Vagina (tissue), 2 donors: ENCODE measurements at regions not wholly inside any gene's neighbourhood (a gene's known extent, or its start where the extent isn't known, plus 50 kb on each side); places are given as distances from the start of the nearest gene placed in this dataset.

Source experiments
- DNase-seq, 2 donors: peaks; one replicate each; pipeline ENCODE4 v3.0.0-alpha.2; 2017; ENCODE audit errors: extremely low spot score in 2 of 2
- H3K27ac ChIP-seq: fragments of 200-600 bp; sonication (generic); one replicate; pipeline ENCODE4 v1.5.1; 2019
- H3K27me3 ChIP-seq: fragments of 200-600 bp; sonication (generic); one replicate; pipeline ENCODE4 v1.5.1; 2019
- H3K36me3 ChIP-seq, 2 donors: fragments of 200-600 bp; sonication (generic); one replicate each; pipeline ENCODE4 v1.5.1; 2017 to 2019
- H3K4me1 ChIP-seq: fragments of 200-600 bp; sonication (generic); one replicate; pipeline ENCODE4 v1.5.1; 2019
- H3K4me3 ChIP-seq, 2 donors: fragments of 200-600 bp; sonication (generic); 1 replicate in 1 of 2; 2 replicates in 1 of 2; pipeline ENCODE4 v1.5.1; 2016 to 2019
- H3K9me3 ChIP-seq: fragments of 200-600 bp; sonication (generic); one replicate; pipeline ENCODE4 v1.5.1; 2019
- CTCF ChIP-seq, 3 experiments: fragments of 450-650 bp in 2 of 3; fragments of 200-600 bp in 1 of 3; sonication (generic) in 1 of 3; IDR thresholded peaks; one replicate each; pipeline ENCODE4 v1.5.1; 2017 to 2019; ENCODE audit warnings: antibody characterized with exemption in 3 of 3, mild to moderate bottlenecking in 2 of 3, moderate library complexity in 2 of 3
- POLR2A ChIP-seq, 2 donors: fragments of 450-650 bp; IDR thresholded peaks; one replicate each; pipeline ENCODE4 v1.6.1; 2017; ENCODE audit warnings: antibody characterized with exemption in 2 of 2, mild to moderate bottlenecking in 2 of 2, moderate library complexity in 2 of 2
- POLR2AphosphoS5 ChIP-seq, 2 donors: sonication (generic); formaldehyde crosslinking; IDR thresholded peaks; one replicate each; pipeline ENCODE4 v1.9.0; 2017; ENCODE audit warnings: antibody characterized with exemption in 2 of 2, mild to moderate bottlenecking in 2 of 2, low read depth in 1 of 2; ENCODE audit not compliant: insufficient read depth in 1 of 2
- intact Hi-C: fragments of 100-400 bp; cut with DNase I; formaldehyde crosslinking; loops from one replicate; pipeline ENCODE4 v1.15.1; 2023

- no peak overlapping the region for H3K27ac ChIP-seq
- no peak for DNase-seq
- no peak overlapping the region for H3K4me3 ChIP-seq
- H3K4me1 ChIP-seq, result no peaks in the 10 kb centered on the region
- intact Hi-C loops, result no loop called here
- H3K9me3 ChIP-seq, result no peaks in the 10 kb centered on the region
- no peaks in the 10 kb centered on the region for H3K36me3 ChIP-seq
- TF ChIP-seq POLR2AphosphoS5 (IDR thresholded peaks at IDR 0.05; ENCODE audit: insufficient read depth in 1 of 2, low read depth in 1 of 2) (no peak), POLR2A (IDR thresholded peaks at IDR 0.05) (no peak), CTCF (IDR thresholded peaks at IDR 0.05) (no peak)
- H3K27me3 ChIP-seq, result no peaks in the 10 kb centered on the region
These were observed 1908.0 kb downstream of the EFNA5 start for GRCh38 chr5:105762728-105763127.

- Histone ChIP-seq H3K36me3 (no peaks in the 10 kb centered on the region), H3K27ac (no peak overlapping the region)
These were observed 1916.7 kb downstream of the EFNA5 start for GRCh38 chr5:105754056-105754455.

GRCh38 chr5:105752801-105753200 is 1917.9 kb downstream of the EFNA5 start:
- Histone ChIP-seq H3K4me3 (no peak overlapping the region), H3K36me3 (no peaks in the 10 kb centered on the region), H3K27me3 (no peaks in the 10 kb centered on the region), H3K4me1 (no peaks in the 10 kb centered on the region), H3K27ac (no peak overlapping the region), H3K9me3 (no peaks in the 10 kb centered on the region)
- DNase-seq, result no peak
- intact Hi-C loops, result no loop called here
- no peak for TF ChIP-seq CTCF (IDR thresholded peaks at IDR 0.05)
- TF ChIP-seq POLR2AphosphoS5 (IDR thresholded peaks at IDR 0.05; ENCODE audit: insufficient read depth in 1 of 2, low read depth in 1 of 2), result no peak
- TF ChIP-seq POLR2A (IDR thresholded peaks at IDR 0.05), result no peak

More at GRCh38 chr5:105754056-105754455, 1916.7 kb downstream of the EFNA5 start:
- no peak for DNase-seq
- no peak overlapping the region for H3K4me3 ChIP-seq
- no peaks in the 10 kb centered on the region for H3K4me1 ChIP-seq
- no peaks in the 10 kb centered on the region for H3K9me3 ChIP-seq
- TF ChIP-seq POLR2A (IDR thresholded peaks at IDR 0.05) (no peak), POLR2AphosphoS5 (IDR thresholded peaks at IDR 0.05; ENCODE audit: insufficient read depth in 1 of 2, low read depth in 1 of 2) (no peak), CTCF (IDR thresholded peaks at IDR 0.05) (no peak)
- intact Hi-C loops, result no loop called here
- no peaks in the 10 kb centered on the region for H3K27me3 ChIP-seq

- H3K4me1 ChIP-seq, result no peaks in the 10 kb centered on the region
- intact Hi-C loops, result no loop called here
These were observed 1918.8 kb downstream of the EFNA5 start for GRCh38 chr5:105751908-105752307.

GRCh38 chr5:105745111-105745510 is 1925.6 kb downstream of the EFNA5 start:
- no peak for DNase-seq
- no peaks in the 10 kb centered on the region for H3K4me1 ChIP-seq
- no peak overlapping the region for H3K27ac ChIP-seq
- intact Hi-C loops, result no loop called here
- no peak for TF ChIP-seq POLR2A (IDR thresholded peaks at IDR 0.05)
- no peak for TF ChIP-seq POLR2AphosphoS5 (IDR thresholded peaks at IDR 0.05; ENCODE audit: insufficient read depth in 1 of 2, low read depth in 1 of 2)
- no peak for TF ChIP-seq CTCF (IDR thresholded peaks at IDR 0.05)
- no peak overlapping the region for H3K4me3 ChIP-seq
- no peaks in the 10 kb centered on the region for H3K9me3 ChIP-seq
- H3K27me3 ChIP-seq, result no peaks in the 10 kb centered on the region
- H3K36me3 ChIP-seq, result no peaks in the 10 kb centered on the region

More at GRCh38 chr5:105751908-105752307, 1918.8 kb downstream of the EFNA5 start:
- Histone ChIP-seq H3K4me3 (no peak overlapping the region), H3K9me3 (no peaks in the 10 kb centered on the region), H3K27me3 (no peaks in the 10 kb centered on the region), H3K27ac (no peak overlapping the region), H3K36me3 (no peaks in the 10 kb centered on the region)
- no peak for DNase-seq
- TF ChIP-seq POLR2AphosphoS5 (IDR thresholded peaks at IDR 0.05; ENCODE audit: insufficient read depth in 1 of 2, low read depth in 1 of 2) (no peak), POLR2A (IDR thresholded peaks at IDR 0.05) (no peak), CTCF (IDR thresholded peaks at IDR 0.05) (no peak)
